Keratinocyte (primary cell): ENCODE measurements at regions not wholly inside any gene's neighbourhood (a gene's known extent, or its start where the extent isn't known, plus 50 kb on each side); places are given as distances from the start of the nearest gene placed in this dataset.

ENCODE experiments used
- DNase-seq: peaks from one replicate; pipeline ENCODE4 v3.0.0-alpha.2; 2011; ENCODE audit warnings: low read depth, missing footprints, low spot score
- FAIRE-seq: peaks from 2 replicates; lab custom pipeline; 2011; peaks lifted over from hg19 to GRCh38; lab: Jason Lieb, UNC
- H2AFZ ChIP-seq: 2 replicates; pipeline ENCODE4 v1.6.0; 2012; ENCODE audit warnings: low read length, control low read depth, inconsistent platforms; ENCODE audit not compliant: control insufficient read depth
- H3K27ac ChIP-seq: 2 replicates; pipeline ENCODE4 v1.5.1; 2011; ENCODE audit warnings: low read length; ENCODE audit not compliant: control insufficient read depth, insufficient read depth
- H3K27me3 ChIP-seq: 3 replicates; pipeline ENCODE4 v1.6.0; 2011; ENCODE audit warnings: low read length; ENCODE audit not compliant: control insufficient read depth, insufficient read depth; ENCODE audit errors: extremely low read depth
- H3K36me3 ChIP-seq, 2 experiments: 2 replicates in 1 of 2; 3 replicates in 1 of 2; pipeline ENCODE4 v1.5.1; 2011; ENCODE audit warnings: low read length in 2 of 2, mild to moderate bottlenecking in 1 of 2; ENCODE audit not compliant: control insufficient read depth in 2 of 2, insufficient read depth in 2 of 2; ENCODE audit errors: extremely low read depth in 1 of 2
- H3K4me1 ChIP-seq: 3 replicates; pipeline ENCODE4 v1.5.1; 2011; ENCODE audit warnings: low read length; ENCODE audit not compliant: control insufficient read depth, insufficient read depth; ENCODE audit errors: extremely low read depth
- H3K4me2 ChIP-seq: 3 replicates; pipeline ENCODE4 v1.6.0; 2011; ENCODE audit warnings: low read depth, low read length; ENCODE audit not compliant: control insufficient read depth, insufficient read depth; ENCODE audit errors: extremely low read depth
- H3K4me3 ChIP-seq, 3 experiments: fragments of 200-600 bp in 1 of 3; sonication (generic) in 1 of 3; 2 replicates in 2 of 3; 3 replicates in 1 of 3; pipeline ENCODE4 v1.5.1; 2011 to 2016; ENCODE audit warnings: low read length in 3 of 3, mild to moderate bottlenecking in 3 of 3, control low read depth in 2 of 3, inconsistent platforms in 1 of 3, low read depth in 1 of 3, mixed read lengths in 1 of 3, mixed run types in 1 of 3, moderate library complexity in 1 of 3; ENCODE audit not compliant: control insufficient read depth in 2 of 3, insufficient read depth in 2 of 3; ENCODE audit errors: extremely low read depth in 1 of 3
- H3K79me2 ChIP-seq: 2 replicates; pipeline ENCODE4 v1.6.0; 2012; ENCODE audit warnings: low read length; ENCODE audit not compliant: control insufficient read depth, insufficient read depth
- H3K9ac ChIP-seq: 3 replicates; pipeline ENCODE4 v1.6.0; 2011; ENCODE audit warnings: low read length; ENCODE audit not compliant: control insufficient read depth, insufficient read depth; ENCODE audit errors: extremely low read depth
- H3K9me1 ChIP-seq: 3 replicates; pipeline ENCODE4 v1.6.0; 2011; ENCODE audit warnings: low read length; ENCODE audit not compliant: control insufficient read depth, insufficient read depth; ENCODE audit errors: extremely low read depth
- H3K9me3 ChIP-seq: 2 replicates; pipeline ENCODE4 v1.5.1; 2012; ENCODE audit warnings: low read depth, low read length; ENCODE audit not compliant: control insufficient read depth
- H4K20me1 ChIP-seq: 3 replicates; pipeline ENCODE4 v1.6.0; 2011; ENCODE audit warnings: low read length; ENCODE audit not compliant: control insufficient read depth, insufficient read depth; ENCODE audit errors: extremely low read depth
- EZH2 ChIP-seq: IDR thresholded peaks from one replicate; pipeline ENCODE4 v1.6.1; 2012; ENCODE audit warnings: inconsistent platforms, mild to moderate bottlenecking, low read length, moderate library complexity
- dilution Hi-C: fragments of 300-500 bp; cut with MboI; formaldehyde crosslinking; loops from one replicate; pipeline ENCODE4 v1.7.0; 2020; ENCODE audit warnings: low sequenced_read_pairs; ENCODE audit not compliant: extremely low pct_ligation_motif_present
- TF ChIP-seq, protein P1 (sequence below), 3 experiments: IDR thresholded peaks in 1 of 3; conservative IDR thresholded peaks in 1 of 3; optimal IDR thresholded peaks in 1 of 3; 2 replicates in 2 of 3; 3 replicates in 1 of 3; pipeline versions ENCODE3 to v1.5.1; 2011; ENCODE audit warnings: low read length in 3 of 3, mild to moderate bottlenecking in 3 of 3, moderate library complexity in 2 of 3, control low read depth in 1 of 3, inconsistent platforms in 1 of 3; ENCODE audit not compliant: insufficient read depth in 2 of 3; ENCODE audit errors: extremely low read depth in 1 of 3

DNA sequence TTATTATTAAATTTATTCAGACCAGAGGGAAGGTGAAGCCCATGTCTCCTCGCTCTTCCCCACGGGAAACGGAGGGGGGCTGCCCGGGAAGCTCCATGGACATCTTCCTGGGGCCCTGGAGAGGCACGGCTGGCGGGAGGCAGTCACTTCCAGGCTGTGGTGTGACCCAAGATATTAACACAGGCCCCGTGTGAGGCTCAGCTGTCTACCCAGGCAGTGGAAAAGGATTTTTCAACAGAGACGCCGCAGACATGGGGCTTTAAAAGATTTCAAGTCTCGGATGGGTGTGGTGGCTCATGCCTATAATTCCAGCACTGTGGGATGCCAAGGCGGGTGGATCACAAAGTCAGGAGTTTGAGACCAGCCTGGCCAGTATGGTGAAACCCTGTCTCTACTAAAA lies 117.9 kb downstream of the ERMARD start:
- no peak overlapping the region for H3K9ac ChIP-seq
- FAIRE-seq, result no peak
- dilution Hi-C loops, result no loop called here

GRCh38 chr6:169868458-169868857 lies 117.0 kb downstream of the ERMARD start:
- Histone ChIP-seq H3K4me2 (no peak overlapping the region), H3K27me3 (peaks cover 4% of the 10 kb centered on the region), H4K20me1 (no peaks in the 10 kb centered on the region), H3K9me1 (no peaks in the 10 kb centered on the region), H3K9me3 (no peaks in the 10 kb centered on the region), H3K4me3 (no peak overlapping the region), H3K9ac (no peak overlapping the region), H2AFZ (no peak overlapping the region), H3K27ac (no peak overlapping the region), H3K36me3 (no peaks in the 10 kb centered on the region), H3K4me1 (no peaks in the 10 kb centered on the region), H3K79me2 (no peaks in the 10 kb centered on the region)
- DNase-seq, result no peak
- TF ChIP-seq, protein P1, sequence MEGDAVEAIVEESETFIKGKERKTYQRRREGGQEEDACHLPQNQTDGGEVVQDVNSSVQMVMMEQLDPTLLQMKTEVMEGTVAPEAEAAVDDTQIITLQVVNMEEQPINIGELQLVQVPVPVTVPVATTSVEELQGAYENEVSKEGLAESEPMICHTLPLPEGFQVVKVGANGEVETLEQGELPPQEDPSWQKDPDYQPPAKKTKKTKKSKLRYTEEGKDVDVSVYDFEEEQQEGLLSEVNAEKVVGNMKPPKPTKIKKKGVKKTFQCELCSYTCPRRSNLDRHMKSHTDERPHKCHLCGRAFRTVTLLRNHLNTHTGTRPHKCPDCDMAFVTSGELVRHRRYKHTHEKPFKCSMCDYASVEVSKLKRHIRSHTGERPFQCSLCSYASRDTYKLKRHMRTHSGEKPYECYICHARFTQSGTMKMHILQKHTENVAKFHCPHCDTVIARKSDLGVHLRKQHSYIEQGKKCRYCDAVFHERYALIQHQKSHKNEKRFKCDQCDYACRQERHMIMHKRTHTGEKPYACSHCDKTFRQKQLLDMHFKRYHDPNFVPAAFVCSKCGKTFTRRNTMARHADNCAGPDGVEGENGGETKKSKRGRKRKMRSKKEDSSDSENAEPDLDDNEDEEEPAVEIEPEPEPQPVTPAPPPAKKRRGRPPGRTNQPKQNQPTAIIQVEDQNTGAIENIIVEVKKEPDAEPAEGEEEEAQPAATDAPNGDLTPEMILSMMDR (optimal IDR thresholded peaks at IDR 0.05 in 1 of 3, IDR thresholded peaks at IDR 0.05 in 1 of 3, conservative IDR thresholded peaks at IDR 0.05 in 1 of 3; ENCODE audit: extremely low read depth in 1 of 3, insufficient read depth in 2 of 3, low read length in 3 of 3), result no peak
- no peak for TF ChIP-seq EZH2
- dilution Hi-C loops, result no loop called here
- FAIRE-seq, result no peak

More for the DNA sequence above, 117.9 kb downstream of the ERMARD start:
- Histone ChIP-seq H3K4me3 (no peak overlapping the region), H3K36me3 (no peaks in the 10 kb centered on the region), H3K9me3 (no peaks in the 10 kb centered on the region), H3K4me1 (no peaks in the 10 kb centered on the region), H3K9me1 (no peaks in the 10 kb centered on the region), H4K20me1 (no peaks in the 10 kb centered on the region), H3K4me2 (no peak overlapping the region), H3K27ac (no peak overlapping the region), H2AFZ (no peak overlapping the region), H3K27me3 (peaks cover 4% of the 10 kb centered on the region), H3K79me2 (no peaks in the 10 kb centered on the region)
- TF ChIP-seq, protein P1 (optimal IDR thresholded peaks at IDR 0.05 in 1 of 3, IDR thresholded peaks at IDR 0.05 in 1 of 3, conservative IDR thresholded peaks at IDR 0.05 in 1 of 3; ENCODE audit: extremely low read depth in 1 of 3, insufficient read depth in 2 of 3, low read length in 3 of 3), result no peak
- TF ChIP-seq EZH2, result no peak
- no peak for DNase-seq
